HCT116 (cell line): ENCODE measurements at regions not wholly inside any gene's neighbourhood (a gene's known extent, or its start where the extent isn't known, plus 50 kb on each side); places are given as distances from the start of the nearest gene placed in this dataset.

ENCODE experiments used
- ATAC-seq: fragments of 200-7000 bp; cut with Tn5 transposase; 2 replicates; pipeline ENCODE4 v1.9.1; 2020; ENCODE audit warnings: mild to moderate bottlenecking, moderate library complexity
- BruUV-seq: library from RNA; stranded (reverse); fragments of 400-500 nt; replicated peaks from 2 replicates; lab custom pipeline; 2021; lab: Mats Ljungman, UMichigan
- CTCF ChIA-PET: fragments of 300-600 bp; sonication (Branson Sonifier 250); formaldehyde crosslinking; loops from one replicate; lab custom pipeline; 2021; ENCODE audit warnings: antibody characterized with exemption; lab: Charles Lee
- POLR2A ChIA-PET: fragments of 300-600, 350-600 bp; sonication (Branson Sonifier 250); formaldehyde crosslinking; loops from one replicate; lab custom pipeline; 2021; ENCODE audit warnings: antibody characterized with exemption; lab: Charles Lee
- RAD21 ChIA-PET, 2 experiments: fragments of 300-600 bp; sonication (Branson Sonifier 250); formaldehyde crosslinking; loops; one replicate each; lab custom pipeline; 2023; ENCODE audit warnings: low total read pairs in 2 of 2; ENCODE audit not compliant: uncharacterized antibody in 2 of 2, unreplicated experiment in 2 of 2, low non-redundant PET in 1 of 2; lab: Charles Lee
- DNase-seq: peaks from one replicate; pipeline ENCODE4 v3.0.0-alpha.2; 2010; ENCODE audit warnings: low read depth, low spot score
- H2AFZ ChIP-seq: fragments of 200-600 bp; shearing (Covaris generic), sonication (generic); 2 replicates; pipeline ENCODE4 v1.6.1; 2017; ENCODE audit warnings: low read depth, mixed run types, mixed read lengths, antibody characterized with exemption, low read length; ENCODE audit not compliant: poor library complexity, severe bottlenecking
- H3K27ac ChIP-seq: 2 replicates; pipeline ENCODE4 v1.5.1; 2012; ENCODE audit warnings: low read depth, low read length
- H3K27me3 ChIP-seq: fragments of 200-600 bp; sonication (generic); 2 replicates; pipeline ENCODE4 v1.6.1; 2016; ENCODE audit warnings: mixed run types, low read length, mixed read lengths; ENCODE audit not compliant: insufficient read depth
- H3K36me3 ChIP-seq, 2 experiments: fragments of 200-500 bp in 1 of 2; fragments of 200-600 bp in 1 of 2; sonication (Bioruptor generic) in 1 of 2; sonication (generic) in 1 of 2; 2 replicates each; pipeline versions ENCODE4 v1.5.1 to v1.6.1; 2014 to 2016; ENCODE audit warnings: low read length in 2 of 2, inconsistent platforms in 1 of 2, mixed read lengths in 1 of 2, mixed run types in 1 of 2; ENCODE audit not compliant: insufficient read depth in 2 of 2, control insufficient read depth in 1 of 2
- H3K4me1 ChIP-seq, 2 experiments: fragments of 200-600 bp in 1 of 2; sonication (generic) in 1 of 2; 2 replicates each; pipeline versions ENCODE4 v1.5.1 to v1.6.1; 2012 to 2017; ENCODE audit warnings: low read length in 2 of 2, inconsistent platforms in 1 of 2, mild to moderate bottlenecking in 1 of 2, mixed read lengths in 1 of 2, mixed run types in 1 of 2, moderate library complexity in 1 of 2; ENCODE audit not compliant: insufficient read depth in 2 of 2, control insufficient read depth in 1 of 2
- H3K4me2 ChIP-seq: fragments of 200-600 bp; sonication (generic); 2 replicates; pipeline ENCODE4 v1.6.1; 2017; ENCODE audit warnings: mixed run types, low read length, mixed read lengths
- H3K4me3 ChIP-seq, 2 experiments: fragments of 200-600 bp in 1 of 2; sonication (generic) in 1 of 2; replicated peaks in 1 of 2; 2 replicates each; pipeline ENCODE4 v1.5.1; 2011 to 2016; ENCODE audit warnings: low read length in 2 of 2, control low read depth in 1 of 2, low read depth in 1 of 2, mild to moderate bottlenecking in 1 of 2, mixed read lengths in 1 of 2, mixed run types in 1 of 2
- H3K79me2 ChIP-seq: fragments of 200-600 bp; sonication (generic); 2 replicates; pipeline ENCODE4 v1.6.1; 2017; ENCODE audit warnings: mild to moderate bottlenecking, mixed run types, low read length, moderate library complexity, mixed read lengths; ENCODE audit not compliant: insufficient read depth
- H3K9ac ChIP-seq: fragments of 200-600 bp; sonication (generic); 2 replicates; pipeline ENCODE4 v1.6.1; 2016; ENCODE audit warnings: low read length, mixed read lengths
- H3K9me2 ChIP-seq: fragments of 200-600 bp; sonication (generic), shearing (Covaris generic); 2 replicates; pipeline ENCODE4 v1.6.1; 2017; ENCODE audit warnings: mixed run types, mild to moderate bottlenecking, moderate library complexity; ENCODE audit not compliant: insufficient read depth
- H3K9me3 ChIP-seq, 2 experiments: fragments of 200-500 bp in 1 of 2; fragments of 200-600 bp in 1 of 2; sonication (Bioruptor generic) in 1 of 2; sonication (generic) in 1 of 2; 2 replicates each; pipeline ENCODE4 v1.6.1; 2014 to 2017; ENCODE audit warnings: low read length in 2 of 2, mixed read lengths in 2 of 2, inconsistent platforms in 1 of 2, low read depth in 1 of 2, mild to moderate bottlenecking in 1 of 2, mixed run types in 1 of 2, moderate library complexity in 1 of 2; ENCODE audit not compliant: control insufficient read depth in 1 of 2, insufficient read depth in 1 of 2
- H4K20me1 ChIP-seq: fragments of 200-600 bp; sonication (generic), shearing (Covaris generic); 2 replicates; pipeline ENCODE4 v1.6.1; 2017; ENCODE audit warnings: mixed run types, mild to moderate bottlenecking, moderate library complexity; ENCODE audit not compliant: insufficient read depth
- ELF1 ChIP-seq: IDR thresholded peaks from 2 replicates; pipeline ENCODE4 v1.6.1; 2012; ENCODE audit warnings: low read depth, borderline replicate concordance
- EZH2 ChIP-seq: fragments of 200-600 bp; sonication (generic); IDR thresholded peaks from 2 replicates; pipeline ENCODE4 v1.6.1; 2017; ENCODE audit warnings: antibody characterized with exemption, mixed run types
- FOSL1 ChIP-seq: IDR thresholded peaks from 2 replicates; pipeline ENCODE4 v1.6.1; 2012; ENCODE audit warnings: low read depth
- JUND ChIP-seq: IDR thresholded peaks from 2 replicates; pipeline ENCODE4 v1.6.1; 2012
- MAX ChIP-seq: IDR thresholded peaks from 2 replicates; pipeline ENCODE4 v1.6.1; 2012
- POLR2A ChIP-seq: IDR thresholded peaks from 2 replicates; pipeline ENCODE4 v1.7.0; 2011; ENCODE audit warnings: borderline replicate concordance; ENCODE audit not compliant: insufficient read depth, insufficient read length; ENCODE audit errors: extremely low read depth
- POLR2AphosphoS5 ChIP-seq: IDR thresholded peaks from 2 replicates; pipeline ENCODE4 v1.6.1; 2011; ENCODE audit warnings: mild to moderate bottlenecking, low read depth, low read length, moderate library complexity
- REST ChIP-seq: IDR thresholded peaks from 2 replicates; pipeline ENCODE4 v1.6.1; 2012; ENCODE audit warnings: low read depth
- SP1 ChIP-seq: IDR thresholded peaks from 2 replicates; pipeline ENCODE4 v1.6.1; 2012; ENCODE audit warnings: low read depth
- SRF ChIP-seq: IDR thresholded peaks from 2 replicates; pipeline ENCODE4 v1.6.1; 2012; ENCODE audit warnings: low read depth
- TCF7L2 ChIP-seq: IDR thresholded peaks from 2 replicates; pipeline ENCODE4 v1.7.0; 2011; ENCODE audit warnings: borderline replicate concordance, inconsistent platforms; ENCODE audit not compliant: insufficient read depth, insufficient read length; ENCODE audit errors: extremely low read depth
- ZBTB33 ChIP-seq: IDR thresholded peaks from 2 replicates; pipeline ENCODE4 v1.6.1; 2011; ENCODE audit warnings: mild to moderate bottlenecking, low read length, moderate library complexity; ENCODE audit not compliant: insufficient replicate concordance; ENCODE audit errors: extremely low read depth
- ZFX ChIP-seq: fragments of 450-650 bp; IDR thresholded peaks from 2 replicates; pipeline ENCODE4 v1.6.1; 2017
- ZNF274 ChIP-seq: fragments of 200-500 bp; sonication (Bioruptor generic); IDR thresholded peaks from 2 replicates; pipeline ENCODE4 v1.6.1; 2014; ENCODE audit warnings: mild to moderate bottlenecking, low read depth, low read length, inconsistent platforms
- intact Hi-C: fragments of 100-400 bp; cut with micrococcal nuclease; formaldehyde crosslinking; loops from 2 replicates; pipeline ENCODE4 v1.10.0; 2022

GRCh38 chr1:82755671-82756070 is 954.9 kb downstream of the ADGRL2 start (continued):
- TF ChIP-seq ZBTB33, result no peak
- no peak for TF ChIP-seq MAX
- TF ChIP-seq POLR2A, result no peak

- H4K20me1 ChIP-seq, result no peaks in the 10 kb centered on the region
- H3K36me3 ChIP-seq, result no peaks in the 10 kb centered on the region
- ChIA-PET POLR2A (no interaction called here), RAD21 (no interaction called here), CTCF (no interaction called here)
- H3K9me2 ChIP-seq, result no peaks in the 10 kb centered on the region
- no peak overlapping the region for H3K9ac ChIP-seq
- TF ChIP-seq ZNF274 (no peak), ZFX (no peak), SRF (no peak)
- H3K79me2 ChIP-seq, result no peaks in the 10 kb centered on the region
- no peaks in the 10 kb centered on the region for H3K4me1 ChIP-seq
- DNase-seq, result no peak
- no peaks in the 10 kb centered on the region for H3K27me3 ChIP-seq
- H3K9me3 ChIP-seq, result peaks cover 0 to 3% of the 10 kb centered on the region in 2 experiments; a peak in 1 of 4 replicates
- intact Hi-C loops, result no loop called here
- no peak overlapping the region for H2AFZ ChIP-seq
- H3K27ac ChIP-seq, result no peak overlapping the region
- no peak for ATAC-seq
- H3K4me2 ChIP-seq, result no peak overlapping the region
- BruUV-seq, result no TSS peak
- H3K4me3 ChIP-seq, result no peak overlapping the region
Observed at GRCh38 chr1:82755191-82755590, 954.5 kb downstream of the ADGRL2 start.

GRCh38 chr1:82752046-82752445 is 951.3 kb downstream of the ADGRL2 start:
- Histone ChIP-seq H4K20me1 (no peaks in the 10 kb centered on the region), H2AFZ (no peak overlapping the region), H3K9ac (no peak overlapping the region), H3K4me2 (no peak overlapping the region), H3K9me3 (peaks cover 0 to 3% of the 10 kb centered on the region in 2 experiments; a peak in 1 of 4 replicates), H3K9me2 (no peaks in the 10 kb centered on the region), H3K4me1 (no peaks in the 10 kb centered on the region), H3K79me2 (no peaks in the 10 kb centered on the region), H3K27me3 (no peaks in the 10 kb centered on the region), H3K4me3 (no peak overlapping the region), H3K27ac (no peak overlapping the region), H3K36me3 (no peaks in the 10 kb centered on the region)
- DNase-seq, result no peak
- RAD21 ChIA-PET, result no interaction called here
- POLR2A ChIA-PET, result no interaction called here
- intact Hi-C loops, result no loop called here
- BruUV-seq, result no TSS peak
- CTCF ChIA-PET, result no interaction called here
- ATAC-seq, result no peak
- TF ChIP-seq REST (no peak), FOSL1 (no peak), POLR2A (no peak), EZH2 (no peak), JUND (no peak), TCF7L2 (no peak), MAX (no peak), ELF1 (no peak), SRF (no peak), SP1 (no peak), POLR2AphosphoS5 (no peak)
